ENCODE measurements at regions not wholly inside any gene's neighbourhood (a gene's known extent, or its start where the extent isn't known, plus 50 kb on each side); places are given as distances from the start of the nearest gene placed in this dataset.
A peak's percentile ranks its signal among the peaks of the same experiment; 100 is the strongest.

DNA sequence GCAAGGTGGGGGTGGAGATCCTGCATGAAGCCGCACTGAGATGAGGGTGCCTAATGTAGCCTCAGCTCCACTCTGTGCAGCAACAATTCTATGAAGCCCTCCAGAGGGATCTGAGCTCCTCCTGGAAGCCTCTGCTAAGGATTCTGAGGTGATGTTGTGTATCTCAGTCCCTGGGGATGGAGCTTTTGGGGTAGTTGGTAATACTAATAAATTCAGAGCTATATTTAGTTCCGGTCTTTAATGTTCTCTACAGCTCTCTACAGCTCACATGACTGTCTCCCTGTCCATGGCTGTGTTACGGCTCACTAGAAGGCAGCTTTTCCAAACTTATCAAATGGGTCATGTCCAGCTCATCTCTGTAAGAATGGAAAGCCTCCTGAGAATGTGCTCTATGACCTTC lies 93.4 kb downstream of the ISX start:
- no CpG with 5 or more reads among the region's 3 CpGs for WGBS (ENCODE audit: extremely low coverage, insufficient read length, low lambda C conversion rate)
- H3K14ac ChIP-seq (ENCODE audit: insufficient read depth, low read length) = no peak overlapping the region
- H3K9ac ChIP-seq (ENCODE audit: extremely low read depth, insufficient read length, low read length) = no peak overlapping the region
- Mint-ChIP-seq H3K4me1 (peaks cover 9 to 16% of the 10 kb centered on the region in 2 experiments), H3K27me3 (ENCODE audit: low read depth) (peaks cover 8% of the 10 kb centered on the region), H3K27ac (no peak overlapping the region), H3K4me3 (no peak overlapping the region), H3K9me3 (peaks cover 3 to 7% of the 10 kb centered on the region in 2 experiments; a peak in 4 of 5 replicates), H3K36me3 (ENCODE audit: insufficient read depth in 1 of 3, low read depth in 3 of 3) (no peaks in the 10 kb centered on the region; a peak in 1 of 7 replicates)
- TF ChIP-seq, protein P1, sequence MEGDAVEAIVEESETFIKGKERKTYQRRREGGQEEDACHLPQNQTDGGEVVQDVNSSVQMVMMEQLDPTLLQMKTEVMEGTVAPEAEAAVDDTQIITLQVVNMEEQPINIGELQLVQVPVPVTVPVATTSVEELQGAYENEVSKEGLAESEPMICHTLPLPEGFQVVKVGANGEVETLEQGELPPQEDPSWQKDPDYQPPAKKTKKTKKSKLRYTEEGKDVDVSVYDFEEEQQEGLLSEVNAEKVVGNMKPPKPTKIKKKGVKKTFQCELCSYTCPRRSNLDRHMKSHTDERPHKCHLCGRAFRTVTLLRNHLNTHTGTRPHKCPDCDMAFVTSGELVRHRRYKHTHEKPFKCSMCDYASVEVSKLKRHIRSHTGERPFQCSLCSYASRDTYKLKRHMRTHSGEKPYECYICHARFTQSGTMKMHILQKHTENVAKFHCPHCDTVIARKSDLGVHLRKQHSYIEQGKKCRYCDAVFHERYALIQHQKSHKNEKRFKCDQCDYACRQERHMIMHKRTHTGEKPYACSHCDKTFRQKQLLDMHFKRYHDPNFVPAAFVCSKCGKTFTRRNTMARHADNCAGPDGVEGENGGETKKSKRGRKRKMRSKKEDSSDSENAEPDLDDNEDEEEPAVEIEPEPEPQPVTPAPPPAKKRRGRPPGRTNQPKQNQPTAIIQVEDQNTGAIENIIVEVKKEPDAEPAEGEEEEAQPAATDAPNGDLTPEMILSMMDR (conservative IDR thresholded peaks at IDR 0.05) = no peak
- peaks cover 2% of the 10 kb centered on the region; the same call in 1 of the 2 replicates for H3K4me1 ChIP-seq (ENCODE audit: insufficient read depth, low read length)
- H2BK20ac ChIP-seq (ENCODE audit: low read depth, low read length, poor library complexity, severe bottlenecking) = no peak overlapping the region
- DNase-seq = peak; percentile 1
- no peak overlapping the region for H2BK15ac ChIP-seq (ENCODE audit: low read depth, low read length)
- no peak overlapping the region for H3K27ac ChIP-seq (ENCODE audit: insufficient read length, low read depth, low read length)
- H2BK5ac ChIP-seq (ENCODE audit: insufficient read length, low read length) = no peak overlapping the region
- H3K4ac ChIP-seq (ENCODE audit: low read depth, low read length) = no peak overlapping the region
- no peaks in the 10 kb centered on the region for H4K20me1 ChIP-seq (ENCODE audit: control insufficient read depth, insufficient read depth, insufficient read length)
- no peaks in the 10 kb centered on the region for H3K9me3 ChIP-seq (ENCODE audit: control insufficient read depth, low read depth, low read length)
- H4K8ac ChIP-seq (replicated peaks; ENCODE audit: insufficient read length, low read depth, low read length) = no peak overlapping the region
- no peak overlapping the region for H3K4me2 ChIP-seq (ENCODE audit: insufficient read depth, insufficient read length, low read length)
- H3K18ac ChIP-seq (ENCODE audit: insufficient read length, low read depth, low read length) = no peak overlapping the region
- no peak overlapping the region for H3T11ph ChIP-seq (ENCODE audit: low read length)
- H3K79me1 ChIP-seq (ENCODE audit: insufficient read depth, low read depth, low read length, poor library complexity, severe bottlenecking) = no peaks in the 10 kb centered on the region
- no peaks in the 10 kb centered on the region for H3K23me2 ChIP-seq (ENCODE audit: insufficient read length, low read depth, low read length, poor library complexity, severe bottlenecking)
- H3K27me3 ChIP-seq (ENCODE audit: insufficient read depth, low read length) = no peaks in the 10 kb centered on the region
- H4K91ac ChIP-seq (ENCODE audit: insufficient read length, low read depth, low read length) = no peak overlapping the region
- H2BK120ac ChIP-seq (ENCODE audit: low read depth, low read length, poor library complexity, severe bottlenecking) = no peak overlapping the region
- H2BK12ac ChIP-seq (ENCODE audit: insufficient read length, low read depth, low read length) = no peak overlapping the region
- H2AFZ ChIP-seq (ENCODE audit: low read length) = no peak overlapping the region
- no peak overlapping the region for H3K23ac ChIP-seq (ENCODE audit: insufficient read length, low read depth, low read length)
- H4K5ac ChIP-seq (ENCODE audit: insufficient read length, low read depth, low read length) = no peak overlapping the region
- H2AK5ac ChIP-seq (ENCODE audit: insufficient read length, low read length) = no peak overlapping the region
- no peak overlapping the region for H3K56ac ChIP-seq (ENCODE audit: insufficient read length, low read depth, low read length)
- no peaks in the 10 kb centered on the region for H3K79me2 ChIP-seq (ENCODE audit: insufficient read depth, low read length)
